ENCODE measurements at regions not wholly inside any gene's neighbourhood (a gene's known extent, or its start where the extent isn't known, plus 50 kb on each side); places are given as distances from the start of the nearest gene placed in this dataset.

- no peaks in the 10 kb centered on the region for H3K36me3 Mint-ChIP-seq (ENCODE audit: low read depth)
- Histone ChIP-seq H3K4me1 (ENCODE audit: control insufficient read depth, insufficient read depth, low read length) (no peaks in the 10 kb centered on the region), H3K4me3 (ENCODE audit: low read length) (no peak overlapping the region), H3K9me3 (ENCODE audit: control insufficient read depth, low read length) (no peaks in the 10 kb centered on the region), H3K36me3 (ENCODE audit: control insufficient read depth, insufficient read depth, low read length) (no peaks in the 10 kb centered on the region), H3K27ac (ENCODE audit: low read depth, low read length) (no peak overlapping the region), H3K27me3 (ENCODE audit: control insufficient read depth, insufficient read depth, low read length, poor library complexity, severe bottlenecking) (no peaks in the 10 kb centered on the region), H3K9ac (ENCODE audit: extremely low read depth, low read length, poor library complexity, severe bottlenecking) (no peak overlapping the region)
- TF ChIP-seq, protein P1, sequence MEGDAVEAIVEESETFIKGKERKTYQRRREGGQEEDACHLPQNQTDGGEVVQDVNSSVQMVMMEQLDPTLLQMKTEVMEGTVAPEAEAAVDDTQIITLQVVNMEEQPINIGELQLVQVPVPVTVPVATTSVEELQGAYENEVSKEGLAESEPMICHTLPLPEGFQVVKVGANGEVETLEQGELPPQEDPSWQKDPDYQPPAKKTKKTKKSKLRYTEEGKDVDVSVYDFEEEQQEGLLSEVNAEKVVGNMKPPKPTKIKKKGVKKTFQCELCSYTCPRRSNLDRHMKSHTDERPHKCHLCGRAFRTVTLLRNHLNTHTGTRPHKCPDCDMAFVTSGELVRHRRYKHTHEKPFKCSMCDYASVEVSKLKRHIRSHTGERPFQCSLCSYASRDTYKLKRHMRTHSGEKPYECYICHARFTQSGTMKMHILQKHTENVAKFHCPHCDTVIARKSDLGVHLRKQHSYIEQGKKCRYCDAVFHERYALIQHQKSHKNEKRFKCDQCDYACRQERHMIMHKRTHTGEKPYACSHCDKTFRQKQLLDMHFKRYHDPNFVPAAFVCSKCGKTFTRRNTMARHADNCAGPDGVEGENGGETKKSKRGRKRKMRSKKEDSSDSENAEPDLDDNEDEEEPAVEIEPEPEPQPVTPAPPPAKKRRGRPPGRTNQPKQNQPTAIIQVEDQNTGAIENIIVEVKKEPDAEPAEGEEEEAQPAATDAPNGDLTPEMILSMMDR (conservative IDR thresholded peaks at IDR 0.05), result no peak
- no peaks in the 10 kb centered on the region for H3K9me3 Mint-ChIP-seq
- peaks cover 3% of the 10 kb centered on the region for H3K27me3 Mint-ChIP-seq (ENCODE audit: insufficient read depth)
- H3K4me1 Mint-ChIP-seq, result no peaks in the 10 kb centered on the region
- DNase-seq, result no peak
- H3K27ac Mint-ChIP-seq, result no peak overlapping the region
- WGBS, 2 experiments (ENCODE audit: insufficient coverage in 1 of 2, insufficient read length in 1 of 2), result 90 to 98% methylated on average over 8 to 12 of the region's 12 CpGs
- no peak overlapping the region for H3K4me3 Mint-ChIP-seq
Observed at GRCh38 chr1:25028587-25028906, 98.5 kb upstream of the RUNX3 start.

- H3K27ac Mint-ChIP-seq, result no peak overlapping the region
- H3K4me1 Mint-ChIP-seq, result no peaks in the 10 kb centered on the region
- no peaks in the 10 kb centered on the region for H3K36me3 Mint-ChIP-seq (ENCODE audit: low read depth)
- Histone ChIP-seq H3K9me3 (ENCODE audit: control insufficient read depth, low read length) (no peaks in the 10 kb centered on the region), H3K4me3 (ENCODE audit: low read length) (no peak overlapping the region), H3K36me3 (ENCODE audit: control insufficient read depth, insufficient read depth, low read length) (no peaks in the 10 kb centered on the region), H3K9ac (ENCODE audit: extremely low read depth, low read length, poor library complexity, severe bottlenecking) (no peak overlapping the region), H3K27me3 (ENCODE audit: control insufficient read depth, insufficient read depth, low read length, poor library complexity, severe bottlenecking) (no peaks in the 10 kb centered on the region), H3K4me1 (ENCODE audit: control insufficient read depth, insufficient read depth, low read length) (no peaks in the 10 kb centered on the region), H3K27ac (ENCODE audit: low read depth, low read length) (no peak overlapping the region)
- WGBS, 2 experiments (ENCODE audit: insufficient coverage in 1 of 2, insufficient read length in 1 of 2), result 89 to 93% methylated on average over 7 to 13 of the region's 13 CpGs
- H3K9me3 Mint-ChIP-seq, result no peaks in the 10 kb centered on the region
- no peak overlapping the region for H3K4me3 Mint-ChIP-seq
- H3K27me3 Mint-ChIP-seq (ENCODE audit: insufficient read depth), result peaks cover 3% of the 10 kb centered on the region
- TF ChIP-seq, protein P1 (conservative IDR thresholded peaks at IDR 0.05), result no peak
- DNase-seq, result no peak
Observed at GRCh38 chr1:25027822-25028586, 97.9 kb upstream of the RUNX3 start.

GRCh38 chr1:25026730-25027450, 96.8 kb upstream of the RUNX3 start:
- TF ChIP-seq, protein P1 (conservative IDR thresholded peaks at IDR 0.05), result no peak
- Histone ChIP-seq H3K27ac (ENCODE audit: low read depth, low read length) (no peak overlapping the region), H3K4me3 (ENCODE audit: low read length) (no peak overlapping the region), H3K27me3 (ENCODE audit: control insufficient read depth, insufficient read depth, low read length, poor library complexity, severe bottlenecking) (no peaks in the 10 kb centered on the region), H3K4me1 (ENCODE audit: control insufficient read depth, insufficient read depth, low read length) (peaks cover 4% of the 10 kb centered on the region), H3K9me3 (ENCODE audit: control insufficient read depth, low read length) (no peaks in the 10 kb centered on the region), H3K36me3 (ENCODE audit: control insufficient read depth, insufficient read depth, low read length) (no peaks in the 10 kb centered on the region), H3K9ac (ENCODE audit: extremely low read depth, low read length, poor library complexity, severe bottlenecking) (no peak overlapping the region)
- Mint-ChIP-seq H3K27me3 (ENCODE audit: insufficient read depth) (peaks cover 3% of the 10 kb centered on the region), H3K9me3 (no peaks in the 10 kb centered on the region), H3K4me1 (peaks cover 3% of the 10 kb centered on the region), H3K27ac (no peak overlapping the region), H3K36me3 (ENCODE audit: low read depth) (no peaks in the 10 kb centered on the region), H3K4me3 (no peak overlapping the region)
- WGBS, 2 experiments (ENCODE audit: insufficient coverage in 1 of 2, insufficient read length in 1 of 2), result 74 to 83% methylated on average over 10 to 12 of the region's 12 CpGs
- DNase-seq, result no peak
